SJSA1 (cell line): ENCODE measurements at regions not wholly inside any gene's neighbourhood (a gene's known extent, or its start where the extent isn't known, plus 50 kb on each side); places are given as distances from the start of the nearest gene placed in this dataset.

ENCODE experiments used
- DNase-seq, 2 experiments: peaks; one replicate each; pipeline ENCODE4 v3.0.0-alpha.2; 2015 to 2020; ENCODE audit warnings: low spot score in 2 of 2, low read depth in 1 of 2
- H3K27ac ChIP-seq: fragments of 250-450 bp; sonication (Bioruptor Pico); 2 replicates; pipeline ENCODE4 v1.5.1; 2020; ENCODE audit warnings: mild to moderate bottlenecking, moderate library complexity
- H3K27me3 ChIP-seq: fragments of 250-450 bp; sonication (Bioruptor Pico); replicated peaks from 2 replicates; pipeline ENCODE4 v1.5.1; 2020; ENCODE audit warnings: mild to moderate bottlenecking, moderate library complexity
- H3K36me3 ChIP-seq: fragments of 250-450 bp; sonication (Bioruptor Pico); 2 replicates; pipeline ENCODE4 v1.5.1; 2020; ENCODE audit warnings: mild to moderate bottlenecking
- H3K4me1 ChIP-seq: fragments of 250-450 bp; sonication (Bioruptor Pico); replicated peaks from 2 replicates; pipeline ENCODE4 v1.6.1; 2021; ENCODE audit warnings: mild to moderate bottlenecking
- H3K4me3 ChIP-seq: fragments of 250-450 bp; sonication (Bioruptor Pico); 2 replicates; pipeline ENCODE4 v1.5.1; 2020; ENCODE audit warnings: mild to moderate bottlenecking
- H3K9me3 ChIP-seq: fragments of 250-450 bp; sonication (Bioruptor Pico); replicated peaks from 2 replicates; pipeline ENCODE4 v1.5.1; 2020; ENCODE audit warnings: mild to moderate bottlenecking

- H3K36me3 ChIP-seq, result no peaks in the 10 kb centered on the region
- no peaks in the 10 kb centered on the region for H3K27me3 ChIP-seq
- H3K9me3 ChIP-seq, result no peaks in the 10 kb centered on the region
- DNase-seq, result no peak
- no peak overlapping the region for H3K4me3 ChIP-seq
- H3K4me1 ChIP-seq, result no peaks in the 10 kb centered on the region
- no peak overlapping the region for H3K27ac ChIP-seq
Observed at GRCh38 chr7:12893292-12893691, 205.9 kb downstream of the ARL4A start.

GRCh38 chr7:12895296-12895695, 207.9 kb downstream of the ARL4A start:
- Histone ChIP-seq H3K9me3 (no peaks in the 10 kb centered on the region), H3K4me3 (no peak overlapping the region), H3K27me3 (no peaks in the 10 kb centered on the region), H3K36me3 (no peaks in the 10 kb centered on the region), H3K27ac (no peak overlapping the region), H3K4me1 (no peaks in the 10 kb centered on the region)
- DNase-seq, result no peak

- Histone ChIP-seq H3K4me1 (no peaks in the 10 kb centered on the region), H3K27me3 (no peaks in the 10 kb centered on the region), H3K4me3 (no peak overlapping the region), H3K36me3 (no peaks in the 10 kb centered on the region), H3K9me3 (no peaks in the 10 kb centered on the region), H3K27ac (no peak overlapping the region)
- no peak for DNase-seq
Observed at GRCh38 chr7:12896316-12896715, 208.9 kb downstream of the ARL4A start.

- Histone ChIP-seq H3K36me3 (no peaks in the 10 kb centered on the region), H3K27ac (no peak overlapping the region), H3K4me3 (no peak overlapping the region), H3K9me3 (no peaks in the 10 kb centered on the region), H3K4me1 (no peaks in the 10 kb centered on the region), H3K27me3 (no peaks in the 10 kb centered on the region)
- DNase-seq, result no peak
Observed at GRCh38 chr7:12898004-12898403, 210.6 kb downstream of the ARL4A start.

- Histone ChIP-seq H3K4me3 (no peak overlapping the region), H3K27ac (no peak overlapping the region), H3K9me3 (no peaks in the 10 kb centered on the region), H3K4me1 (no peaks in the 10 kb centered on the region), H3K27me3 (no peaks in the 10 kb centered on the region), H3K36me3 (no peaks in the 10 kb centered on the region)
- DNase-seq, result no peak
Observed at GRCh38 chr7:12898620-12899019, 211.2 kb downstream of the ARL4A start.

GRCh38 chr7:12905671-12906070, 218.2 kb downstream of the ARL4A start:
- Histone ChIP-seq H3K27me3 (no peaks in the 10 kb centered on the region), H3K4me3 (no peak overlapping the region), H3K27ac (no peak overlapping the region), H3K36me3 (no peaks in the 10 kb centered on the region), H3K4me1 (no peaks in the 10 kb centered on the region), H3K9me3 (no peaks in the 10 kb centered on the region)
- DNase-seq, result no peak

- Histone ChIP-seq H3K27ac (no peak overlapping the region), H3K4me3 (no peak overlapping the region), H3K36me3 (no peaks in the 10 kb centered on the region), H3K27me3 (no peaks in the 10 kb centered on the region), H3K9me3 (no peaks in the 10 kb centered on the region), H3K4me1 (no peaks in the 10 kb centered on the region)
- no peak for DNase-seq
Observed at GRCh38 chr7:12907774-12908173, 220.3 kb downstream of the ARL4A start.

- H3K27ac ChIP-seq, result no peak overlapping the region
- no peaks in the 10 kb centered on the region for H3K9me3 ChIP-seq
- H3K4me1 ChIP-seq, result no peaks in the 10 kb centered on the region
- H3K27me3 ChIP-seq, result no peaks in the 10 kb centered on the region
- no peak for DNase-seq
- no peak overlapping the region for H3K4me3 ChIP-seq
- H3K36me3 ChIP-seq, result no peaks in the 10 kb centered on the region
Observed at GRCh38 chr7:12909483-12909882, 222.1 kb downstream of the ARL4A start.

GRCh38 chr7:12911053-12911452, 223.6 kb downstream of the ARL4A start:
- no peaks in the 10 kb centered on the region for H3K9me3 ChIP-seq
- H3K27ac ChIP-seq, result no peak overlapping the region
- no peaks in the 10 kb centered on the region for H3K36me3 ChIP-seq
- no peaks in the 10 kb centered on the region for H3K4me1 ChIP-seq
- DNase-seq, result no peak
- no peak overlapping the region for H3K4me3 ChIP-seq
- H3K27me3 ChIP-seq, result no peaks in the 10 kb centered on the region

GRCh38 chr7:12913002-12913401, 225.6 kb downstream of the ARL4A start:
- Histone ChIP-seq H3K9me3 (no peaks in the 10 kb centered on the region), H3K27ac (no peak overlapping the region), H3K4me1 (no peaks in the 10 kb centered on the region), H3K36me3 (no peaks in the 10 kb centered on the region), H3K27me3 (no peaks in the 10 kb centered on the region), H3K4me3 (no peak overlapping the region)
- no peak for DNase-seq

GRCh38 chr7:12917801-12918200, 230.4 kb downstream of the ARL4A start:
- Histone ChIP-seq H3K4me1 (no peaks in the 10 kb centered on the region), H3K27me3 (no peaks in the 10 kb centered on the region), H3K27ac (no peak overlapping the region), H3K36me3 (no peaks in the 10 kb centered on the region), H3K9me3 (no peaks in the 10 kb centered on the region), H3K4me3 (no peak overlapping the region)
- no peak for DNase-seq

GRCh38 chr7:12921751-12922345, 234.4 kb downstream of the ARL4A start:
- no peak overlapping the region for H3K27ac ChIP-seq
- H3K9me3 ChIP-seq, result no peaks in the 10 kb centered on the region
- H3K27me3 ChIP-seq, result no peaks in the 10 kb centered on the region
- no peak for DNase-seq
- H3K4me1 ChIP-seq, result no peaks in the 10 kb centered on the region
- no peak overlapping the region for H3K4me3 ChIP-seq
- no peaks in the 10 kb centered on the region for H3K36me3 ChIP-seq

GRCh38 chr7:12923971-12924370, 236.5 kb downstream of the ARL4A start:
- Histone ChIP-seq H3K27me3 (no peaks in the 10 kb centered on the region), H3K4me1 (no peaks in the 10 kb centered on the region), H3K27ac (no peak overlapping the region), H3K36me3 (no peaks in the 10 kb centered on the region), H3K9me3 (no peaks in the 10 kb centered on the region), H3K4me3 (no peak overlapping the region)
- no peak for DNase-seq

GRCh38 chr7:12926206-12926605, 238.8 kb downstream of the ARL4A start:
- H3K27ac ChIP-seq, result no peak overlapping the region
- no peak overlapping the region for H3K4me3 ChIP-seq
- no peak for DNase-seq
- no peaks in the 10 kb centered on the region for H3K27me3 ChIP-seq
- no peaks in the 10 kb centered on the region for H3K36me3 ChIP-seq
- H3K9me3 ChIP-seq, result no peaks in the 10 kb centered on the region
- H3K4me1 ChIP-seq, result no peaks in the 10 kb centered on the region
